ENCODE measurements at regions not wholly inside any gene's neighbourhood (a gene's known extent, or its start where the extent isn't known, plus 50 kb on each side); places are given as distances from the start of the nearest gene placed in this dataset.

DNA sequence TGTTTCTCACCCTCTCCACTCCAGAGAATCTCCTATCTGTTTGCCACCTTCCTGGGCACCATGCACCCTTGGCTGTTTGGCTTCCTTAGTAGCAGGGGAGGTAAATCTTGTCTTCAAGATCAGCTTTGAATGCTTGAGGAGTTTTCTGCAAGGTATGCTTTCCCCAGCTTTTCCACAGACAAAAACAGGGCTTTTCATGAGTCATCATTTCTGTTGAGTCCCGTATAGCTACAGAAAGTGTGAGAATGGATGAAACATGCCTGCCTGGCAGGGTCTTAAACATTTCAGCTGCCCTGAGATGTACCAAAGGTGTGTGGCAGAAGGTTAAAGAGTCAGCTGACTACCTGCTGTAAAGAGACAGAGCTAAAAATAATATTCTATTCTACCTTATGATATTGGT is 875.2 kb upstream of the EEF2KMT start:
- TF ChIP-seq POLR2AphosphoS5 (IDR thresholded peaks at IDR 0.05; ENCODE audit: low read depth, low read length) (no peak), TAF1 (IDR thresholded peaks at IDR 0.05; ENCODE audit: borderline replicate concordance, low read depth, low read length) (no peak)
- no peak for FAIRE-seq
- DNase-seq (ENCODE audit: insufficient read length), result no peak

DNA sequence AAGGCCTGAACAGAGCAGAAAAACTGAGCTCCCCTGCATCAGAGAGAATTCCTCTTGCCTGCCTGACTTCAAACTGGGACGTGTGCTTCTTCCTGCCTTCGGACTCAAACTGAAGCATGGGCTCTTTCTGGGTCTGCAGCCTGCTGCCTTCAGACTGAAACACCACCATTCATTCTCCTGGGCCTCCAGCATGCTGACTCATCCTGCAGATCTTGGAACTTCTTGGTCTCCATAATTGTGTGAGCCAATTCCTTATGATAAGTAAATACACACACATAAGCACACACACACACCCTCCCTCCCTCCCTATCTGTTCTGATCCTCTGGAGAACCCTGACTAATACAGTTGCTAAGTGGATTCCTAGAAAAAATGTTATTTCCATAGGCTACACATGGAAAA is 874.3 kb upstream of the EEF2KMT start:
- DNase-seq (ENCODE audit: insufficient read length), result no peak
- TF ChIP-seq POLR2A (IDR thresholded peaks at IDR 0.05; ENCODE audit: low read depth, low read length), result no peak
- no peak for TF ChIP-seq TAF1 (IDR thresholded peaks at IDR 0.05; ENCODE audit: borderline replicate concordance, low read depth, low read length)
- no peak for TF ChIP-seq POLR2AphosphoS5 (IDR thresholded peaks at IDR 0.05; ENCODE audit: low read depth, low read length)
- FAIRE-seq, result no peak

DNA sequence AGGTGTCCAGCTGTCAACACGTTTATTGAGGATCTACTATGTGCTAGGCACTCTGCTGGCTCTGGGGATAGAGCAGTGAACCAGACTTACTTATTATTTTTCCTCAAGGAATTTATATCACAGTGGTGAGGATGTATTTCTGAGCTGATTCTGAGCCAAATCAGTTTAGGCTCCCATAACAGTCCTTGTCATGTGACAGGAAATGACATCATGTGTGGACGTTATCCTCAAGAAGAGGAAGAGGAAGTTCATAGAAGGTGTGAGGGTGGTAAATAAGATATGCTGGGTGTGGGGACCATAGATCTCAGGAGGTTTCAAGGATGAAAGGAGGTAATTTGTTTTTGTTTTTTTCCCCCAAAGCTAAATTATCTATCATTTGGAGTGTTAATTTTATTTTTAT is 873.5 kb upstream of the EEF2KMT start:
- DNase-seq (ENCODE audit: insufficient read length) (no peak), FAIRE-seq (no peak)
- TF ChIP-seq POLR2AphosphoS5 (IDR thresholded peaks at IDR 0.05; ENCODE audit: low read depth, low read length), result no peak
- TF ChIP-seq POLR2A (IDR thresholded peaks at IDR 0.05; ENCODE audit: low read depth, low read length), result no peak
- TF ChIP-seq TAF1 (IDR thresholded peaks at IDR 0.05; ENCODE audit: borderline replicate concordance, low read depth, low read length), result no peak

DNA sequence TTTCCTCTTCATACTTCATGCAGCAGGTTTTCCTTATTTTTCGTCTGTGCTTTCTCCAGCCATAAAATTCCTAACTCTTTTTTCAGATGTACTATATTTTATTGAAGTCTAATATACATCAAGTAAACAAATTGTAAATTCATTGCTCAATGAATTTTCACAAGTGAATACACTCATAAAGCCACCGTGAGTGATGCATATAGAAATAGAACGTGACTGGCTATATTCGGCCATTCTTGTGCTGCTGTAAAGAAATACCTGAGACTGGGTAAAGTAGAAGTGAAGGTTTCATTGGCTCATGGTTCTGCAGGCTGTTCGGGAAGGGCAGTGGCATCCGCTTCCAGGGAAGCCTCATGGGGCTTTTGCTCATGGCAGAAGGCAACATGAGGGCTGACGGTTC is 868.4 kb upstream of the EEF2KMT start:
- FAIRE-seq (no peak), DNase-seq (ENCODE audit: insufficient read length) (no peak)
- TF ChIP-seq TAF1 (IDR thresholded peaks at IDR 0.05; ENCODE audit: borderline replicate concordance, low read depth, low read length) (no peak), POLR2AphosphoS5 (IDR thresholded peaks at IDR 0.05; ENCODE audit: low read depth, low read length) (no peak), POLR2A (IDR thresholded peaks at IDR 0.05; ENCODE audit: low read depth, low read length) (no peak)

DNA sequence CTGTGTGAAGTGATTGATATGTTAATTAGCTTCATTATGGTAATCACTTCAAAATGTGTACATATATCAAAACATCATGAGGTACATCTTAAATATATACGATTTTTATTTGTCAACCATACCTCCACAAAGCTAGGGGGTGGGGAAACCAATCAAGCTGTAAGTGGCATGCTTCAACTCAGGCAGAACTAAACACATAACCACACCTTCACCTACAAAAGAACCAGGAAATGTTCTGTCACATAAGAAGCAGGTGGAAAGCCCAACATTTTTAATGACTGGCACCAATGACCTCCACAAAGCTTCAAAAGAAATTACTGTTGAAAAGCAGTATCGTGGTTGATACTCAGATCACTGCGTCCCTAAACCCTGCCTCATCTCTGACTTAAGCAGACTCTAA is 867.7 kb upstream of the EEF2KMT start:
- TF ChIP-seq TAF1 (IDR thresholded peaks at IDR 0.05; ENCODE audit: borderline replicate concordance, low read depth, low read length), result no peak
- TF ChIP-seq POLR2AphosphoS5 (IDR thresholded peaks at IDR 0.05; ENCODE audit: low read depth, low read length), result no peak
- TF ChIP-seq POLR2A (IDR thresholded peaks at IDR 0.05; ENCODE audit: low read depth, low read length), result no peak
- no peak for FAIRE-seq

DNA sequence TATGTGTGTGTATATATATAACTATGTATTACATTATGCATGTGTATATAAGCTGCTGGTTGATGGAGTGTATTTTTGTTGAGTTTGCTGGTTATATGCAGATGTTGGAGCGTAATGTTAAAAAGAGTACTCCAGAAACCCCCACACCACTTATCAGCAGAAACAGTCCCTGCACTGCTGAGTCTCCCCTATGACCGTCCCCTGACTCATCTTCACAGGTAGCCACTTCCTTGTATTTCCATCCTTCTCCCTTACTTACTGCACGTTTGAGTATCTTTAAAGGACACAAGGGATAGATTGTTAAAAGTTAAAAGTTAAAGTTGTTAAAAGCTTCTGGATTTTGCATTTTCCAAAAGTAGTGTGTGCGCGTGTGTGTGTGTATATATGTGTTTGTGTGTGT is 853.9 kb upstream of the EEF2KMT start:
- DNase-seq (ENCODE audit: insufficient read length), result no peak
- TF ChIP-seq POLR2AphosphoS5 (IDR thresholded peaks at IDR 0.05; ENCODE audit: low read depth, low read length) (no peak), POLR2A (IDR thresholded peaks at IDR 0.05; ENCODE audit: low read depth, low read length) (no peak), TAF1 (IDR thresholded peaks at IDR 0.05; ENCODE audit: borderline replicate concordance, low read depth, low read length) (no peak)
- FAIRE-seq, result no peak

More for the DNA sequence above, 867.7 kb upstream of the EEF2KMT start:
- no peak for DNase-seq (ENCODE audit: insufficient read length)

DNA sequence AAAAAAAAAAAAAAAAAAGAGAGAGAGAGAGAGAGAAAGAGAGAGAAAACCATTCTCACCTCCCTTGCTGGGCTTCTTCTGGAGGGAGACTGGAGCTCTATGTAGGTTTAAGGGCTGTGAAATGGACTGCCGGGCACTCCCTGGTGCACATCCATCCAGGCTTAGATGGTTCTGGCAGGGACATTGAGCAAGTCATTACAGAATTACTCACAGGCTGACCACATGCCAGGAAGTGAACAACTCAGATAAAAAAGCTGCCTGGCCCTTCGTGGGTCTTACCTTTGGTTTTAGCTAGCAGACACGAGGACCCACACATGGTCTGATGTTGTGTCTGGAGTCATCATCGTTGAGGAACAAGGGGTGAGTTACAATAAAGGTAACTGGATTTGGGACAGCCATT is 847.4 kb upstream of the EEF2KMT start:
- no peak for TF ChIP-seq POLR2A (IDR thresholded peaks at IDR 0.05; ENCODE audit: low read depth, low read length)
- TF ChIP-seq POLR2AphosphoS5 (IDR thresholded peaks at IDR 0.05; ENCODE audit: low read depth, low read length), result no peak
- no peak for TF ChIP-seq TAF1 (IDR thresholded peaks at IDR 0.05; ENCODE audit: borderline replicate concordance, low read depth, low read length)
- DNase-seq (ENCODE audit: insufficient read length) (no peak), FAIRE-seq (no peak)

DNA sequence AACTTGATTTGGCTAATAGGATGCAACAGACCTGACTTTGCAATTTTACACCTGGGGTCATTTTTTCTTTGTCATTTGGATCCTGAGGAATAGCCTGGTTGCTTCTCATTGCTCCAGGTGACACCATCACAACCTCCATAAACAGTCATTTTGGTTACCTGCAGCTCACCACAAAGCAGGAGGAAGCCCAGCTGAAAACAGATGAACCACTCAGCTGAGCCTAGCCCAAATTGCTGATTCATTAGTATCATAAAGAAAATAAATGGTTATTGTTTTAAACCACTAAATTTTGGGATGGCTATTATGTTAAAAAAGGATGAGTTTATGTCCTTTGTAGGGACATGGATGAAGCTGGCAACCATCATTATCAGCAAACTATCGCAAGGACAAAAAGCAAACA is 841.0 kb upstream of the EEF2KMT start:
- TF ChIP-seq TAF1 (IDR thresholded peaks at IDR 0.05; ENCODE audit: borderline replicate concordance, low read depth, low read length), result no peak
- TF ChIP-seq POLR2AphosphoS5 (IDR thresholded peaks at IDR 0.05; ENCODE audit: low read depth, low read length), result no peak
- TF ChIP-seq POLR2A (IDR thresholded peaks at IDR 0.05; ENCODE audit: low read depth, low read length), result no peak
- DNase-seq (ENCODE audit: insufficient read length) (no peak), FAIRE-seq (no peak)

DNA sequence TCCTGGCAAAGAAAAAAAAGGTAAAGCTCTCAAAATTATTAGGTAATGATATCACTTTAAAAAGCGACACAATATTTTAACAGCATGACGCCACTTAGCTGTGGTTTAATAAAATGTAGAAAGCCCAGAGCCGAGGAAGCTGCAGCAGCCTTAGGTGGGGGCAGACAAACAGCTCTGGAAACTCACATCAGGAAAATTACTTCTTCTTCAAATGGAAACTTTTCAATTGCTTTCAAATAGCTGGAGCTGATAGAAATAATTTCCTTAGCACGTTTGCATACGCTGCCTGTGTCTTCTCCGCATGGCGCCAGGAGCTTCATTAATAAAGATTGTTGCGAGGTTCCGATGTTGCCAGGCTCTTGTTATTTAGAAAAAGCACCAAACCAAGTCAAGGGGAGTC is 835.3 kb upstream of the EEF2KMT start:
- no peak for TF ChIP-seq TAF1 (IDR thresholded peaks at IDR 0.05; ENCODE audit: borderline replicate concordance, low read depth, low read length)
- no peak for TF ChIP-seq POLR2A (IDR thresholded peaks at IDR 0.05; ENCODE audit: low read depth, low read length)
- TF ChIP-seq POLR2AphosphoS5 (IDR thresholded peaks at IDR 0.05; ENCODE audit: low read depth, low read length), result no peak
- DNase-seq (ENCODE audit: insufficient read length) (no peak), FAIRE-seq (no peak)

DNA sequence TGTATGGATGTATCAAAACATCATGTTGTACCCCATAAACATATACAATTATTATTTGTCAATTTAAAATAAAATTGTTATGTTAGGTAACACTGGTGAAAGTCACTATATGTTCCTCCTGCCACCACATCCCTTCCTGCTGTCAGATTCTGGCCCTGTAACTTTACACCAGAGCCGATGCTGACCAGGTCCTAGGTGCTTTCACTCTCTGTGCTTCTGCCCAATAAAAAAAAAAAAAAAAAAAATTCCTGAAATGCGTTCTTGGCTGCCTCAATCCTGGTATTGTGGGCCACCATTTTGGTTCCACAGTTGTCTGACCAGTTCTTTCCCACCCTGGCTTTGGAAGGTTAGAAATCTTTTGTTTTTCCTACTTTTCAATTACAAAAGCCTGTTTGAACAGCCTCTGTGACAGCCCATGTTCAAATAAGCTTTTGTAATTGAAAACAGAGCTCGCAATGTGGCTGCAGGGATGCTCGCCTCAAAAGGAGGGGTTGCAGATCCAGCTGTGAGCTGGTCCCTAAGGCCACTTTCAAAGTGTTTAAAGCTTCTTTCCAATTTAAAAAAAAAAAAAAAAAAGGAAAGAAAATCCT is 831.0 kb upstream of the EEF2KMT start:
- FAIRE-seq (no peak), DNase-seq (ENCODE audit: insufficient read length) (no peak)
- TF ChIP-seq POLR2A (IDR thresholded peaks at IDR 0.05; ENCODE audit: low read depth, low read length) (no peak), POLR2AphosphoS5 (IDR thresholded peaks at IDR 0.05; ENCODE audit: low read depth, low read length) (no peak), TAF1 (IDR thresholded peaks at IDR 0.05; ENCODE audit: borderline replicate concordance, low read depth, low read length) (no peak)

DNA sequence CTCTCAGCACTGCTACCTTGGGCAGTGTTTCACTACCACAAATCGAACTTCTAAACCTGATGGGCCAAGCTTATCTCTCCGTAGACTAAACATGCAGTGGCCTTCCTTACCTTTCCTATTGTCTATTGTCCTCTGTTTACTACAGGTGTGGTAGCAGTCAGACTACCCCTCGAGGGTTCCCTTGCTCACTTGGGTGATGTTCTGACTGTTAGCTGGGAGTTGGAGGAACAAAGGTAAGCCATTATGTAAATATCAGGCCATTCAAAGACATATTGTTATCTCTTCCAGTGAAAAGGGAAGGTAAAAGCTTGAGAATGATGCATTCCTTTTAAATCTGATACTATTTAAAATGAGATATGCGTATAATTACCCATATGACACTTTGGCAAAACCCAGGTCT is 828.3 kb upstream of the EEF2KMT start:
- TF ChIP-seq POLR2A (IDR thresholded peaks at IDR 0.05; ENCODE audit: low read depth, low read length), result no peak
- no peak for TF ChIP-seq POLR2AphosphoS5 (IDR thresholded peaks at IDR 0.05; ENCODE audit: low read depth, low read length)
- TF ChIP-seq TAF1 (IDR thresholded peaks at IDR 0.05; ENCODE audit: borderline replicate concordance, low read depth, low read length), result no peak

DNA sequence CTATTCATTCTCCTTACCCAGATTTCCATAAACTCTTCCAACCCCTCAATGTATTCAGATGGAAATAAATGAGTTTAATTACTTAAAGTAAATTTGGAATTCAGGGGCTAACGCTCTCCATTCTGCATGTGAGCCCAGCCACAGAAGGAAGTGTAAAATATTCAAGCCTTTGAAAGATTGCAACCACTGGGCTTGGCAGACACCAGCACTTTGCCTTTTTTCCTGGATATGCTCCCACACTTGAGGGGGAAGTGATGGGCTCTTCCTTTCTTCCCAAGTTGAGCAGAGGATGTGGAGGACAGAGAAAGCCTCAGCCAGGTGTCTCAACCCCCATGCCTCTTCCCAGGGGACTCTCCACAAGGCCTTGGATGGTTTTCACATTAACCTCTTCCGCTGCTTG is 825.1 kb upstream of the EEF2KMT start:
- FAIRE-seq (no peak), DNase-seq (ENCODE audit: insufficient read length) (no peak)
- no peak for TF ChIP-seq POLR2AphosphoS5 (IDR thresholded peaks at IDR 0.05; ENCODE audit: low read depth, low read length)
- TF ChIP-seq TAF1 (IDR thresholded peaks at IDR 0.05; ENCODE audit: borderline replicate concordance, low read depth, low read length), result no peak
- no peak for TF ChIP-seq POLR2A (IDR thresholded peaks at IDR 0.05; ENCODE audit: low read depth, low read length)

More for the DNA sequence above, 828.3 kb upstream of the EEF2KMT start:
- FAIRE-seq, result no peak
- DNase-seq (ENCODE audit: insufficient read length), result no peak

Data from GM12892 (cell line).